GM23248 (cell line): ENCODE measurements at regions not wholly inside any gene's neighbourhood (a gene's known extent, or its start where the extent isn't known, plus 50 kb on each side); places are given as distances from the start of the nearest gene placed in this dataset.

Experiments
- DNase-seq: peaks from one replicate; pipeline ENCODE4 v3.0.0-alpha.2; 2015
- H2AFZ ChIP-seq: fragments of 200-600 bp; sonication (generic); 2 replicates; pipeline ENCODE4 v1.6.1; 2016; ENCODE audit warnings: antibody characterized with exemption
- H3F3A ChIP-seq: fragments of 200-600 bp; sonication (generic); 2 replicates; pipeline ENCODE4 v1.6.1; 2016; ENCODE audit warnings: mild to moderate bottlenecking, antibody characterized with exemption, mixed run types; ENCODE audit not compliant: insufficient read depth
- H3K27ac ChIP-seq: fragments of 200-600 bp; sonication (generic); 2 replicates; pipeline ENCODE4 v1.5.1; 2016; ENCODE audit warnings: mild to moderate bottlenecking
- H3K27me3 ChIP-seq: fragments of 200-600 bp; sonication (generic); replicated peaks from 2 replicates; pipeline ENCODE4 v1.6.1; 2016; ENCODE audit warnings: mild to moderate bottlenecking; ENCODE audit not compliant: insufficient read depth
- H3K36me3 ChIP-seq: fragments of 200-600 bp; sonication (generic); 2 replicates; pipeline ENCODE4 v1.6.1; 2016; ENCODE audit warnings: low read depth, mild to moderate bottlenecking
- H3K4me1 ChIP-seq: fragments of 200-600 bp; sonication (generic); 2 replicates; pipeline ENCODE4 v1.6.1; 2016; ENCODE audit warnings: mild to moderate bottlenecking; ENCODE audit not compliant: insufficient read depth
- H3K4me2 ChIP-seq: fragments of 200-600 bp; sonication (generic); one replicate; pipeline ENCODE4 v1.6.1; 2016; ENCODE audit warnings: mild to moderate bottlenecking; ENCODE audit not compliant: unreplicated experiment
- H3K4me3 ChIP-seq: fragments of 200-600 bp; sonication (generic); 2 replicates; pipeline ENCODE4 v1.5.1; 2016; ENCODE audit warnings: mild to moderate bottlenecking
- H3K79me2 ChIP-seq: fragments of 200-600 bp; sonication (generic); 2 replicates; pipeline ENCODE4 v1.6.1; 2016; ENCODE audit warnings: mild to moderate bottlenecking; ENCODE audit not compliant: insufficient read depth
- H3K9ac ChIP-seq: fragments of 200-600 bp; sonication (generic); 2 replicates; pipeline ENCODE4 v1.6.1; 2016; ENCODE audit warnings: mild to moderate bottlenecking
- H3K9me2 ChIP-seq: fragments of 200-600 bp; sonication (generic); 2 replicates; pipeline ENCODE4 v1.6.1; 2016; ENCODE audit warnings: mixed run types, mild to moderate bottlenecking, moderate library complexity; ENCODE audit not compliant: insufficient read depth
- H3K9me3 ChIP-seq: fragments of 200-600 bp; sonication (generic); one replicate; pipeline ENCODE4 v1.6.1; 2017; ENCODE audit warnings: low read depth
- H4K20me1 ChIP-seq: fragments of 200-600 bp; sonication (generic); 2 replicates; pipeline ENCODE4 v1.6.0; 2016; ENCODE audit not compliant: insufficient read depth
- EZH2 ChIP-seq: fragments of 200-600 bp; sonication (generic); IDR thresholded peaks from 2 replicates; pipeline ENCODE4 v1.6.1; 2018; ENCODE audit warnings: antibody characterized with exemption, mild to moderate bottlenecking; ENCODE audit not compliant: insufficient read depth, poor library complexity, severe bottlenecking
- EZH2phosphoT487 ChIP-seq: fragments of 200-600 bp; sonication (generic); IDR thresholded peaks from 2 replicates; pipeline ENCODE4 v1.6.1; 2018; ENCODE audit warnings: antibody characterized with exemption, moderate library complexity, mild to moderate bottlenecking, low read depth; ENCODE audit not compliant: insufficient read depth
- WGBS, 2 experiments: methylation state at CpG; one replicate each; pipeline ENCODE4 v1.1.6; 2015 to 2017; ENCODE audit warnings: low lambda C conversion rate in 2 of 2, low coverage in 1 of 2; ENCODE audit errors: missing lambda C conversion rate in 2 of 2; 5-methylcytosine and 5-hydroxymethylcytosine counted together
- in situ Hi-C: fragments of 300-500 bp; cut with MboI; formaldehyde crosslinking; loops from 2 replicates; pipeline ENCODE4 v1.15.0; 2020

DNA sequence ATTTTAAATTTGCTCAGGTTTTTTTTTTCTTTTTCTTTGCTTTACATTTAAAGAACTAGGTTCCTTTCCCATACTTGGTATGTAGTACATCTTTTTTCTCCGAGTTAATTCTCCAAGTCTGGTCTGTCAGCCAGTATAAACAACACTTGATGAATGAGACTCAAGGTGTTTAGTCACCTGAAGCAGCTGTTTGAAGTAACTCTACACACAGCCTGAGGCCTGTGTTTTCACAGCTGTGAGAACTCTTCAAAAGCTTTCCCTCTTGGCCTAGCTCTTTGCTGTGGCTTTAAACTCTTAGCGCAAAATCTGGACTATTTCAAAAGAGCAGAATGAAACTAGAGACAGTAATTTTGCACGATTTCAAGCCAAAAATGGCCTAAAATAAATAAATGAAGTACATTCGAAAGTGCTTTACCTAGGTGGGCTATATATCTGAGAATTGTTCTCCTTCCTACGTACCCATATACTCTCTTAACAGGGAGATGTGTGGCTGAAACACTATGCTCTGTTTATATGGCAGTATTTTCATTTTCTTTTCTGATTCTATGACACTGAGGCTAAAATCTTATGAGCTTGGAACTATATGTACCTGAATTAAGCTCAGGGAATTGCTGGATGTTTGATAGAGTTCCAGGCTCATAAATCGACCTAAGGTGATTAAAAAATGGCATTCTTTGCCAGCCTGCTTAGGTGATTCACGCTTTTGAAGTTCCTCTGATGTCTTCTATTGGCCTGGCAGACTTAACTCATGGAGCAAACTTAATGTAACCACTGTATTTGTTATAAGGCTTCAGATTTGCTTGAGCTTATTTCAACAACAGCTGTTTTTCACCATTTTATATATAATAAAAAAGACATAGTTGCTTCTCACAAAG, 1044.1 kb upstream of the ZEB2 start:
- Histone ChIP-seq H2AFZ (no peak overlapping the region), H3F3A (no peaks in the 10 kb centered on the region)

DNA sequence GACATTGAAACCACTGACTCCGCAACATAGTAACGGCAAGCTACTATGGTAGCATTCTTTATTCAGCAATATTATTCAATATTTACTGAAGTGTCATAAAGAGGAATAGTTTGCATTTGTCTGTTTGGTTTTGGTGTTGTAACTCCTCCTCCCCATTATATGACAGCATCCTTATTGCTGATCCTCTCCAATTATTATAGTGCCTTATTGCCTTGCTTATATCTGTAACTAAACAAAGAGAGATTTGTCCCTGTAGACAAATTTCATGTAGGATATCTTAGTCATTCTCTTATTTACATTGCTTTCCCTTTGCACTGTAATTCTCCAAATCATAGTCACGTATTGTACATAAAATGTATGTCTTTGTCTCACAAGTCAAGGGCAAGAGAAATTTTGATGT, 1041.2 kb upstream of the ZEB2 start:
- H3F3A ChIP-seq: no peaks in the 10 kb centered on the region
- 97 to 99% methylated on average over 3 of the region's 3 CpGs for WGBS, 2 experiments
- no peaks in the 10 kb centered on the region for H3K36me3 ChIP-seq
- no peaks in the 10 kb centered on the region for H3K27me3 ChIP-seq
- no peak overlapping the region for H3K4me3 ChIP-seq
- H4K20me1 ChIP-seq: no peaks in the 10 kb centered on the region
- H3K79me2 ChIP-seq: no peaks in the 10 kb centered on the region
- TF ChIP-seq EZH2: no peak
- TF ChIP-seq EZH2phosphoT487: no peak
- no peaks in the 10 kb centered on the region for H3K9me2 ChIP-seq
- H3K4me1 ChIP-seq: no peaks in the 10 kb centered on the region
- H3K4me2 ChIP-seq: no peak overlapping the region
- no peak for DNase-seq
- H3K9me3 ChIP-seq: no peaks in the 10 kb centered on the region
- no peak overlapping the region for H2AFZ ChIP-seq
- no peak overlapping the region for H3K9ac ChIP-seq
- in situ Hi-C loops: no loop called here
- H3K27ac ChIP-seq: no peak overlapping the region

More for the DNA sequence above, 1044.1 kb upstream of the ZEB2 start:
- no peak overlapping the region for H3K27ac ChIP-seq
- no peak overlapping the region for H3K9ac ChIP-seq
- no peak overlapping the region for H3K4me3 ChIP-seq
- no peaks in the 10 kb centered on the region for H3K4me1 ChIP-seq
- no peak for DNase-seq
- 84 to 85% methylated on average over 7 of the region's 7 CpGs for WGBS, 2 experiments
- no peaks in the 10 kb centered on the region for H3K36me3 ChIP-seq
- in situ Hi-C loops: no loop called here
- no peaks in the 10 kb centered on the region for H4K20me1 ChIP-seq
- no peak overlapping the region for H3K4me2 ChIP-seq
- TF ChIP-seq EZH2: no peak
- TF ChIP-seq EZH2phosphoT487: no peak
- no peaks in the 10 kb centered on the region for H3K79me2 ChIP-seq
- H3K9me3 ChIP-seq: no peaks in the 10 kb centered on the region
- no peaks in the 10 kb centered on the region for H3K9me2 ChIP-seq
- no peaks in the 10 kb centered on the region for H3K27me3 ChIP-seq

DNA sequence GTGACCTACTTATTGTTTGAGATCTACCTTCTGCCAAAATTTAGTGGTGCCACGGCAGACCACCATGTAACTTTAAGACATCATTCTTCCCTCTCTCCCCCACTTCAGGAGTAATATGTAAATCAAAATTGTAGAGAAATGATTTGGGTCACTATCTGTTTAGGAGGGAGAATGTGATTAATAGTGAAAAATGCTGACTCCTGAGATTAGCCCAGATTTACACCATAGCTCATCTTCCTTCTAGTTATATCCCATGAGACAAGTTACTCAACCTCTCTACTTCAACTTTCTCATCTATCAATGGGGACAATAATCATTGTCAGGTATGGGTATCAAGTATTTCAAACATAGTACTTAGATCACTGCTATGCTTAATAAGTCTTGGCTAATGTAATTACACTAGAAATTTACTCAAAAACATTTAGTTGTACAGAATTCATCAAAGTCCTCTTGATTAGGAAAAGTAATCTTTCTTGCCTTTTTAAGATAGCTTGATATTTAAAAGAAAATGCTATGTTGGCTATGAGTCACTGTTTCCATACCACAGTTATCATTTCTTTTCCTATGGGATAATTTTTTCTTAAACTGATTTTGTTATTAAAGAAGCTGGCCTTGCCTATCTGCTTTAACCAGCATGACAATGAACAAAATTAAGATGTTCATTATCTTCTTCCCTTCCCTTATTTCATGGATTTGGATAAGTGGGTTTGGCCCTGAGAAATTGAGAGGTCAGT, 1038.9 kb upstream of the ZEB2 start:
- H4K20me1 ChIP-seq: no peaks in the 10 kb centered on the region
- WGBS, 2 experiments: 91 to 94% methylated on average over 1 of the region's 1 CpG
- no peak overlapping the region for H3K4me2 ChIP-seq
- H3K36me3 ChIP-seq: no peaks in the 10 kb centered on the region
- no peak overlapping the region for H2AFZ ChIP-seq
- H3K27me3 ChIP-seq: no peaks in the 10 kb centered on the region
- H3K9me3 ChIP-seq: no peaks in the 10 kb centered on the region
- no peaks in the 10 kb centered on the region for H3F3A ChIP-seq
- no peak overlapping the region for H3K27ac ChIP-seq
- in situ Hi-C loops: no loop called here
- H3K9me2 ChIP-seq: no peaks in the 10 kb centered on the region
- DNase-seq: peak; percentile 3
- no peak for TF ChIP-seq EZH2
- no peak for TF ChIP-seq EZH2phosphoT487
- no peak overlapping the region for H3K9ac ChIP-seq
- no peaks in the 10 kb centered on the region for H3K4me1 ChIP-seq
- H3K79me2 ChIP-seq: no peaks in the 10 kb centered on the region
- no peak overlapping the region for H3K4me3 ChIP-seq

DNA sequence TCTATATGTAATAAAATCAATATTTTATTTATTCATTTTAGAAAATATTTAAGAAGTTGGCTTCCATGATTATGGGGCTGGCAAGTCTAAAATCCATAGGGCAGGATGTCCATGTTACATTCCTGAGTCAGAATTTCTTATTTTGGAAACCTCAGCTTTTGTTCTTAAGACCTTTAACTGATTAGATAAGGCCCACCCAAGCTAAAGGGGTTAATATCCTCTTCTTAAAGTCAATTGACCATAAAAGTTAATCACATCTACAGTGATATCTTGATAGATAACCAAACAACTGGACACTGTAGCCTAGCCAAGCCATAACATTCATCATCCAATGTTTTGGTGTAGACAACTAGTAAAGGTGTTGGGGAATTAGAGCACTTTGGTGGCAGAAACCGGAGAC, 1035.4 kb upstream of the ZEB2 start:
- Histone ChIP-seq H3F3A (no peaks in the 10 kb centered on the region), H3K9me3 (no peaks in the 10 kb centered on the region), H3K4me2 (no peak overlapping the region), H3K36me3 (no peaks in the 10 kb centered on the region), H3K79me2 (no peaks in the 10 kb centered on the region), H4K20me1 (no peaks in the 10 kb centered on the region), H3K9ac (no peak overlapping the region), H3K27me3 (no peaks in the 10 kb centered on the region), H3K4me1 (no peaks in the 10 kb centered on the region), H2AFZ (no peak overlapping the region), H3K9me2 (no peaks in the 10 kb centered on the region), H3K27ac (no peak overlapping the region), H3K4me3 (no peak overlapping the region)
- DNase-seq: no peak
- in situ Hi-C loops: no loop called here
- TF ChIP-seq EZH2 (no peak), EZH2phosphoT487 (no peak)
- WGBS, 2 experiments: 82 to 89% methylated on average over 1 of the region's 1 CpG
